IPS DF 6.9 (cell line): ENCODE measurements at regions not wholly inside any gene's neighbourhood (a gene's known extent, or its start where the extent isn't known, plus 50 kb on each side); places are given as distances from the start of the nearest gene placed in this dataset.
A peak's percentile ranks its signal among the peaks of the same experiment; 100 is the strongest.

ENCODE experiments used
- DNase-seq: peaks from one replicate; pipeline ENCODE4 v3.0.0-alpha.2; 2013; ENCODE audit warnings: low read depth, low spot score
- H3K27ac ChIP-seq: one replicate; pipeline ENCODE4 v1.5.1; 2013; ENCODE audit warnings: low read length, control low read depth
- H3K27me3 ChIP-seq: 2 replicates; pipeline ENCODE4 v1.6.1; 2013; ENCODE audit warnings: mild to moderate bottlenecking, low read length; ENCODE audit not compliant: control insufficient read depth, insufficient read depth
- H3K36me3 ChIP-seq: 2 replicates; pipeline ENCODE4 v1.6.1; 2013; ENCODE audit warnings: low read length; ENCODE audit not compliant: control insufficient read depth, insufficient read depth
- H3K4me1 ChIP-seq: 2 replicates; pipeline ENCODE4 v1.6.1; 2013; ENCODE audit warnings: low read length; ENCODE audit not compliant: control insufficient read depth, insufficient read depth
- H3K4me3 ChIP-seq: 2 replicates; pipeline ENCODE4 v1.5.1; 2013; ENCODE audit warnings: mild to moderate bottlenecking, low read length
- H3K9me3 ChIP-seq: 2 replicates; pipeline ENCODE4 v1.6.1; 2013; ENCODE audit warnings: low read length, inconsistent platforms; ENCODE audit not compliant: control insufficient read depth, insufficient read depth
- WGBS: extraction: QIAGEN DNeasy Blood & Tissue Kit; methylation state at CpG from one replicate; pipeline ENCODE4 v1.1.7; 2013; ENCODE audit warnings: mixed read lengths, missing lambda C conversion rate; ENCODE audit not compliant: insufficient read length, insufficient coverage; 5-methylcytosine and 5-hydroxymethylcytosine counted together

GRCh38 chr7:145020454-145020853 is 184.6 kb upstream of the TPK1 start:
- Histone ChIP-seq H3K27me3 (no peaks in the 10 kb centered on the region), H3K4me1 (no peaks in the 10 kb centered on the region), H3K27ac (no peak overlapping the region), H3K36me3 (no peaks in the 10 kb centered on the region), H3K9me3 (no peaks in the 10 kb centered on the region), H3K4me3 (no peak overlapping the region)
- WGBS: no CpG with 5 or more reads among the region's 3 CpGs
- DNase-seq: no peak

- no CpG with 5 or more reads among the region's 3 CpGs for WGBS
- no peaks in the 10 kb centered on the region for H3K36me3 ChIP-seq
- no peaks in the 10 kb centered on the region for H3K9me3 ChIP-seq
- no peaks in the 10 kb centered on the region for H3K27me3 ChIP-seq
- peak; percentile 9 for DNase-seq
- no peaks in the 10 kb centered on the region for H3K4me1 ChIP-seq
- no peak overlapping the region for H3K4me3 ChIP-seq
- no peak overlapping the region for H3K27ac ChIP-seq
These were observed 180.2 kb upstream of the TPK1 start for GRCh38 chr7:145016068-145016467.

GRCh38 chr7:145009876-145010275 is 174.0 kb upstream of the TPK1 start:
- Histone ChIP-seq H3K36me3 (no peaks in the 10 kb centered on the region), H3K9me3 (no peaks in the 10 kb centered on the region), H3K27me3 (no peaks in the 10 kb centered on the region), H3K27ac (no peak overlapping the region), H3K4me3 (no peak overlapping the region), H3K4me1 (no peaks in the 10 kb centered on the region)
- no CpG with 5 or more reads among the region's 3 CpGs for WGBS
- DNase-seq: no peak

- H3K27me3 ChIP-seq: no peaks in the 10 kb centered on the region
- DNase-seq: no peak
- H3K27ac ChIP-seq: no peak overlapping the region
- H3K36me3 ChIP-seq: no peaks in the 10 kb centered on the region
- no peaks in the 10 kb centered on the region for H3K4me1 ChIP-seq
- no peak overlapping the region for H3K4me3 ChIP-seq
- no peaks in the 10 kb centered on the region for H3K9me3 ChIP-seq
- no CpG with 5 or more reads among the region's 2 CpGs for WGBS
These were observed 169.7 kb upstream of the TPK1 start for GRCh38 chr7:145005601-145006000.

GRCh38 chr7:144997512-144997911 is 161.7 kb upstream of the TPK1 start:
- H3K9me3 ChIP-seq: no peaks in the 10 kb centered on the region

GRCh38 chr7:144995495-144995894 is 159.6 kb upstream of the TPK1 start:
- no peak for DNase-seq
- H3K4me3 ChIP-seq: no peak overlapping the region
- no CpG with 5 or more reads among the region's 2 CpGs for WGBS

More at GRCh38 chr7:144997512-144997911, 161.7 kb upstream of the TPK1 start:
- Histone ChIP-seq H3K27me3 (no peaks in the 10 kb centered on the region), H3K36me3 (no peaks in the 10 kb centered on the region), H3K4me3 (no peak overlapping the region), H3K4me1 (no peaks in the 10 kb centered on the region), H3K27ac (no peak overlapping the region)
- no peak for DNase-seq

GRCh38 chr7:144991041-144991440 is 155.2 kb upstream of the TPK1 start:
- Histone ChIP-seq H3K4me1 (no peaks in the 10 kb centered on the region), H3K36me3 (no peaks in the 10 kb centered on the region), H3K9me3 (no peaks in the 10 kb centered on the region), H3K27me3 (no peaks in the 10 kb centered on the region), H3K27ac (no peak overlapping the region), H3K4me3 (no peak overlapping the region)
- no peak for DNase-seq
- no CpG with 5 or more reads among the region's 2 CpGs for WGBS

More at GRCh38 chr7:144995495-144995894, 159.6 kb upstream of the TPK1 start:
- H3K27ac ChIP-seq: no peak overlapping the region
- H3K36me3 ChIP-seq: no peaks in the 10 kb centered on the region
- H3K4me1 ChIP-seq: no peaks in the 10 kb centered on the region
- no peaks in the 10 kb centered on the region for H3K9me3 ChIP-seq
- no peaks in the 10 kb centered on the region for H3K27me3 ChIP-seq

GRCh38 chr7:144987686-144988085 is 151.8 kb upstream of the TPK1 start:
- Histone ChIP-seq H3K27ac (no peak overlapping the region), H3K4me1 (no peaks in the 10 kb centered on the region), H3K4me3 (no peak overlapping the region), H3K36me3 (no peaks in the 10 kb centered on the region), H3K27me3 (no peaks in the 10 kb centered on the region), H3K9me3 (no peaks in the 10 kb centered on the region)
- WGBS: no CpG with 5 or more reads among the region's 1 CpG
- no peak for DNase-seq

GRCh38 chr7:144982133-144982532 is 146.3 kb upstream of the TPK1 start:
- WGBS: no CpG with 5 or more reads among the region's 1 CpG
- Histone ChIP-seq H3K4me3 (no peak overlapping the region), H3K4me1 (no peaks in the 10 kb centered on the region), H3K9me3 (no peaks in the 10 kb centered on the region), H3K36me3 (no peaks in the 10 kb centered on the region), H3K27ac (no peak overlapping the region), H3K27me3 (no peaks in the 10 kb centered on the region)
- DNase-seq: no peak

GRCh38 chr7:144975882-144976281 is 140.0 kb upstream of the TPK1 start:
- Histone ChIP-seq H3K27me3 (no peaks in the 10 kb centered on the region), H3K9me3 (no peaks in the 10 kb centered on the region), H3K36me3 (no peaks in the 10 kb centered on the region), H3K4me1 (no peaks in the 10 kb centered on the region), H3K27ac (no peak overlapping the region), H3K4me3 (no peak overlapping the region)
- WGBS: no CpG with 5 or more reads among the region's 4 CpGs
- DNase-seq: no peak

- Histone ChIP-seq H3K4me3 (no peak overlapping the region), H3K27ac (no peak overlapping the region), H3K36me3 (no peaks in the 10 kb centered on the region), H3K27me3 (no peaks in the 10 kb centered on the region), H3K4me1 (no peaks in the 10 kb centered on the region), H3K9me3 (no peaks in the 10 kb centered on the region)
- DNase-seq: no peak
- WGBS: no CpG with 5 or more reads among the region's 3 CpGs
These were observed 133.9 kb upstream of the TPK1 start for GRCh38 chr7:144969787-144970186.
